Fibroblast of lung (primary cell): ENCODE measurements at regions not wholly inside any gene's neighbourhood (a gene's known extent, or its start where the extent isn't known, plus 50 kb on each side); places are given as distances from the start of the nearest gene placed in this dataset.

Experiments
- CTCF ChIP-seq, 2 donors: IDR thresholded peaks in 1 of 2; conservative IDR thresholded peaks in 1 of 2; 1 replicate in 1 of 2; 2 replicates in 1 of 2; pipeline ENCODE4 v1.5.1; 2011 to 2012; ENCODE audit warnings: low read length in 2 of 2, control low read depth in 1 of 2, inconsistent platforms in 1 of 2, low read depth in 1 of 2, mild to moderate bottlenecking in 1 of 2
- EZH2 ChIP-seq: IDR thresholded peaks from 2 replicates; pipeline ENCODE4 v1.5.1; 2012; ENCODE audit warnings: low read length, control low read depth, mild to moderate bottlenecking; ENCODE audit errors: missing control alignments

- TF ChIP-seq CTCF (conservative IDR thresholded peaks at IDR 0.05 in 1 of 2, IDR thresholded peaks at IDR 0.05 in 1 of 2; ENCODE audit: low read depth in 1 of 2, low read length in 2 of 2) = no peak
- TF ChIP-seq EZH2 = no peak
Observed at GRCh38 chr11:97451441-97451840, 1061.6 kb downstream of the JRKL start.
